Activated CD8-positive, alpha-beta memory T cell treated with anti-CD3 and anti-CD28 coated beads for 4 hours (primary cell): ENCODE measurements at regions not wholly inside any gene's neighbourhood (a gene's known extent, or its start where the extent isn't known, plus 50 kb on each side); places are given as distances from the start of the nearest gene placed in this dataset.

ENCODE experiments used
- DNase-seq, 2 donors: peaks; one replicate each; pipeline ENCODE4 v3.0.0-alpha.2; 2020; ENCODE audit warnings: low read depth in 2 of 2

- no peak for DNase-seq
These were observed 115.7 kb upstream of the RALGAPA2 start for GRCh38 chr20:20827992-20828597.

DNA sequence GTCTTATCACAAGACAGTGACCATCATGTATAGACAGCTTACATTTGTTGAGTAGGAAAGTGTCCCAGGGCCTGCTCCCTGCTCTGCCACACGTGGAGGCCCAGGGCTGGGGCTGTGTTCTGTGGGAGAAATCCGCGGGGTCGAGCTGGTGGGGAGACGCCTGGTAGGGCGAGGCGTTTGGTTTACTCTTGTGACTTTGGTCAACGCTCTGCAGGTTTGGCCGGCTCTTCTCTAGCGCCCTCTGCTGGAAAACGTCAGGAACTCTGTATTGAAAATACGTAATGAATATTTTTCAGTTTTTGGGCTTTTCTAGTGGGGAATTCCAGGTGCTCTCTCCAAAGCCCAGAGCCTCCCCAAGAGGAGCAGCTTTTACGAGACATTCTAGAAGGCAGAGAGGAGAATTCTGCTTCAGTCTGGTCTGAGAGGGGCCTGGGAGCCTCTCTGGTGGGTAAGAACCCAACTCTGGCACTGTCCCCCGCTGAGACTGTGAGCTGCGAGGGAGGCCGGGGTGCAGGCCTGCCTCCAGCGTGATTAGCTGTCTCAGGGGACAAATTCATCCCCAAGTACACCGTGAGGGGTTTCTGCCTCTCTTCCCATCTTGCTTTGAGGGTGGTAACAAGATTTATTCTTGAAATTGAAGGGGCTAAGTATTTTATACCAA lies 112.6 kb upstream of the RALGAPA2 start:
- DNase-seq, result peak in 1 of 2 donors; percentile 7

GRCh38 chr20:20823476-20823881 lies 111.0 kb upstream of the RALGAPA2 start:
- DNase-seq, result no peak

DNA sequence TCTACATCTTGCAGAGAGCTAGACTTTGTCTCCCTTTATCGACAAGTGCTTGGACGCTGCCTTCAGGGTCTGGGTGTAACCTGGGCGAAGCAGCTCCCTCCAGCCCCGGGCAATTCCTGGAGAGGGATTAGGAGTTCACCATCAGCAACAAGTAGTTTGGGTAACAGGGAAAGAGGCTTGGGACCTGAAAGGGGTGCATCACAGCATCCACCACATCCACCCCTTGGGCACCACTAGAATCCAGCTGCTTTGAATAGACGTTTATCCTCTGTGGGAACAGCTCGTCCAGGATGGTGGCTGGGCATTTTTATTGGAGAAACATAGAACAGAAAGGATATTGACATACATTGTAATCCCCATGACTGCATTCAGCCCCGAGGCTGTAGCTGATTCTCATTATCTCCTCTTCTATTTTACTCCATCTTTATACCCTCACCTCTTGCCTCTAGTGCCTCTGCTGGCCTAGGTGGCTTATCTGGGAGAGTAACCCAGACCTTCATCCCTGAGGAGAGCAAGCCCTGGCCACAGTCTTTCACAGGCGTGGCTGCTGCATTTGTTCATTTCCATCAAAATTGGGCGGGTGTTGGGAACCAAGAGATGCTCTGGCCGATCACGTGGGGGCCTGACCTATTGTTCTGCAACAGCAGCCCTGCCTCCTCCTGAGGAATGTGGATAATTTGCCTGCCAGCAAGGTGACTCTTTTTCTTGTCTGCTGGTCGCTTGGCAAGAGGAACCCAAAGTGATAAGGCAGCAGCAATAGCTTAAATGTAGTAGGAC lies 109.2 kb upstream of the RALGAPA2 start:
- no peak for DNase-seq

DNA sequence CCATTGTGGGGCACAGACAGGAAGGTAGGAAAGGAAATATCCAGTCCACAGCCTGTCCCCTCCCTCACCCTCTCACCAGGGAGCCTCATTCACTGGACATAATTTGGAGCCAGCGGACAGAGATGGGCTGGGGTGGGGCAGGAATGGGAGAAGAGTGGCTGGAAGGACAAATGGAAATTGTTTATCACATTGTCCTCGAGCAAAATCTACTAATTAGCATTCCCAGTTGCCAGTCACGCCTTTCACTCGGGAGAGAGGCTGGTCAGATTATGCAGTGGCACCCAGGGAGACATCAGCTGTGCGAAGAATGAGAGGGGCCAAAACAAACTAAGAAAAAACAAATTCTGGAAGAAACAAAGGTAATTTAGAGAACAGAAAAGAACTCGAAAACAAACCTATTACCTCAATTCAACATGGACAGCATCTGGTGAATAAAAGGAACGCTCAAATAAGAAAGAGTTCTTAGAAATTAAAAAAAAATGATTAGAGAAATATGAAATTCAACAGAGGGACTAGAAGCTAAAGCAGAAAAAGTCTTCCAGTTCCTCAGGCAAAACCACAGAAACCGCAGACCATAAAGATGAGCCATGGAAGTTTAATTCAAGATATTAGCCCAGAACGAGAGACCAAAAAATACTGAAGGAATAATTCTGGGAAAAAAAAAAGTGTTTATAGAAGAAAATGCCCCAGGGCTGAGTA lies 108.5 kb upstream of the RALGAPA2 start:
- DNase-seq, result no peak

GRCh38 chr20:20820104-20820503 lies 107.7 kb upstream of the RALGAPA2 start:
- DNase-seq, result no peak

- no peak for DNase-seq
These were observed 104.7 kb upstream of the RALGAPA2 start for GRCh38 chr20:20816969-20817755.

DNA sequence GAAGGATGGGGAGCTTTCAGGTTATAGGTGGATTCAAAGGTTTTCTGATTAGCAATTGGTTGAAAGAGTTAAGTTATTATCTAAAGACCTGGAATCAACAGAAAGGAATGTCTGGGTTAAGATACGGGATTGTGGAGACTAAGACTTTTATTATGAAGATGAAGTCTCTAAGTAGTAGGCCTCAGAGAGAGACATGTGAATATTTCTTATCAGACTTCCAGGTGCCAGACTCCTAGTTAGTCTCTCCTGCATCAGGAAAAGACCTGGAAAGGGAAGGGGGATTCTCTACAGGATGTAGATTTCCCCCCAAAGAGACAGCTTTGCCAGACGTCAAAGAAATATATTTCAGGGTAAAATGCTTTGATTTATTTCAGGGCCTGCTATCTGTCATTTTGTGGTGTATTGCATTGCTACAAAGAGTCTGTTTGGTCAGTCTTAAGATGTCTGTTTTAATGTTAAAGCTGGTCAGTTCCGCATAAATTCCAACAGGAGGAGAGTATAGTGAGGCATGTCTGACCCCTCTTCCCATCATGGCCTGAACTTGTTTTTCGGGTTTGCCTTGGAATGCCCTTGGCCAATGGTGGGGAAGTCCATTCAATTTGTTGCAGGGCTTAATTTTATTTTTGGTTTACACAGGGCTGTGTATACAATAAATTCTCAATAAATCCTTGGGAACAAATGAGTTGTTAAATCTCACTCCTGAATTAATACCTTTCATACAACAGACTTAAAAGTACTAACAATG lies 103.4 kb upstream of the RALGAPA2 start:
- DNase-seq, result no peak

DNA sequence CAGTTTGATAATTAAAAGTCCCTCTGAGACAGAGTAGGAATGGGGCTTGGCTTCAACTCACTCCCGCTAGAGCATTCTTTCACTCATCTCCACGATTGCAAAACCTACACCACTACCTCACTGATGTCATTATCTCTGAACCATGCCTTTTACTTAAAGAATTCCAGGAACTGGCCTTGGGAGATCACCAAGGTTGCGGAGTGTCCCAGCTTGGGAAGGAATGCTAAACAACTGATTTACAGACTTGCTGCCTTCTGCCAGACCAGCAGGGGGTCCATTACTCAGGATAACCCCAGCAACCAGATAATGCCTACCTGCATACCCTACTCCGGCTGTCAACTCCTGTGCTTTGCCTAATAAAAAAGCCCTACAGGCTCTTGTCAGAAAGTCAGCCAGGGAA lies 102.2 kb upstream of the RALGAPA2 start:
- DNase-seq, result no peak

GRCh38 chr20:20812136-20812535 lies 99.7 kb upstream of the RALGAPA2 start:
- DNase-seq, result no peak

DNA sequence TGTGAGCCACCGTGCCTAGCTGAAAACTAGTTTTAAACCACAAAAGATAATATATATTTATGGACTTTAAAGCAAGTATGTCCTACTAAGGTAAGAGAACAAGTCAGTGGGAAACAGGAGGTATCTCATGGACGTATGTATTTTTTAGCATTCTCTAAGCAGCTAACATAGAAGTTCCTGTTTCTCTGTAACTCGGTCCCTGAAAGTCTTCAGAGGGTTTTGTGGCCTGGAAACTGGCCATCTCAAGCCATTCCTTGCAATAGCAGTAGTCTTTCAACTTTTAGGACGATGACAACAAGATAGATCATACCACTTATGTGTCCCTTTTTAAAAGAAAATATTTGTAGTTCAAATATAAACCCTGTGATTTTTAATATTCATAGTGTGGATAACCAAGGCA lies 95.6 kb upstream of the RALGAPA2 start:
- no peak for DNase-seq

DNA sequence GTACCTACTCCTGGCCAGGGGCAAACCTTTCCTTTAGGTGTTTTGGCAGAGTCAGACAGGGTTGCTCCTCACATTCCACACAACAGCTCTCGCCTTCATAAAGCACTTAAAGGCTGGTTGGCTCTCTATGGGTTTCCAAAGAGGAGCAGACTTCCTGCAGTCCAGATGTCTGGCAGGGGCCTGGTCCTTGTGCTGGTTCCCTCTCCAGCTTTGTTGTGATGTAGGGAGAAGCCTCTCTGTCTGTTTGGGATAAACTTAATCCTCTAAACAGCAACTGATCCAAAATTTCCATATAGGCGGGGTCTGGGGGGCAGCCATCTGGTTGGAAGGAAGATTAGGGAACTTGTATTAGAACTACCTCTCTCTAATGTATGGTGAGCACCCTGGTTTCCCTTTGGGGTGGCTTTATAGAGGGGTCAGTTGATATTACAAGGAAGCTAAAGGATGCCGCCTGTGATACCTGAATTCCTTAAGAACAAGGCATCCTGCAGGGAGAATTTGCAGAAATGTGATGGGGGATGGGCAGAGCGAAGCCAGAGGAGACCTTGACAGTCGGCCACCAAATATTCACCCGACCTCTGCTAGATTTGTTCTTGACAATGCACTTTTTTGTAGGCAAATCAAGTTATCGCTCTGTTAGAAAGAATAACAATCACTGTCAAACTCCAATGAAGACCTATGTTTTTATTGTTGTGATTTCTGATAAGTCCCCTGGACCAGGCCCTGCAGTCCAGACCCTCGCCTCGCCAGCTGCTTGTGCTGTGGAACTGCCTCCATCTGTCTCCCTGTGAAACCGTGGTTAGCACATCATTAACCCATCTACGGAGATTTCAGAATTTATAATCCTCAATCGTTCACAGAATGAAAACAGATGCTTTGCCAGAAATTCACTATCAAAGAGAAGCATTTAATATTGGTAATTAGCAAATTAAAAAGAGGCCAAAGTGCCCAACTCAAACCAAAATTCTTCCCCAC lies 94.0 kb upstream of the RALGAPA2 start:
- no peak for DNase-seq

DNA sequence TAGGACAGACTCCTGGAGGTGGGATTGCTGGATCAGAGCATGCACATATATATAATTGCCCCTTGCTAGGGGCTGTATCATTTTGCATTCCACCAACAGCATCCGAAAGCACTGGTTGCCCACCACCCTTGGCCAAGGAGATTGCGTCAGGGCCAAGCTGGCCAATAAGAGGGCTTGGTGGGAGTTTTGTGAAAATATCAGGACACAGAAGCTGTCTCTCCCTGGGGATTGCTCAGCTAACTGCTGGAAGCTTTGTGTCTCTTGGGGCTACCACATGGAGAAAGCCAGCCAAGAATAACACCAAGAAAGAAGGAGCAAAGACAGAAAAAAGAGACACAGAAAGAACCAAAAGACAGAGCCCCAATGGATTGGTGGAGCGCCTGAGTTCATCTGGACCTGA lies 90.6 kb upstream of the RALGAPA2 start:
- DNase-seq, result no peak

DNA sequence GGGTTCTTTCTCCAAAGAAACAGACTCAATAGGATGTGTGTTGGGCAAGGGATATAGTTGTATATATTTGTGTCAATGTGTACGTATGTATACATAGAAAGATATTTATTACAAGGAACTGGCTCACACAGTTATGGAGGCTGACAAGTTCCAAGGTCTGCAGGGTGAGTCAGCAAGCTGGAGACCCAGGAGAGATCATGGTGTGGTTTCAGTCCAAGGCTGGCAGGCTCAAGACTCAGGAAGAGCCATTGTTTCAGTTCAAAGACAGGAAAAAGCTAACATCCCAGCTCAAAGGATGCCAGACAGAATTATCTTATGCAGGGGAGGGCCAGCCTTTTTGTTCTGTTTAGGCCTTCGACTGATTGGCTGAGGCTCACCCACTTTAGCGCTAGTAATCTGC lies 89.9 kb upstream of the RALGAPA2 start:
- DNase-seq, result no peak

DNA sequence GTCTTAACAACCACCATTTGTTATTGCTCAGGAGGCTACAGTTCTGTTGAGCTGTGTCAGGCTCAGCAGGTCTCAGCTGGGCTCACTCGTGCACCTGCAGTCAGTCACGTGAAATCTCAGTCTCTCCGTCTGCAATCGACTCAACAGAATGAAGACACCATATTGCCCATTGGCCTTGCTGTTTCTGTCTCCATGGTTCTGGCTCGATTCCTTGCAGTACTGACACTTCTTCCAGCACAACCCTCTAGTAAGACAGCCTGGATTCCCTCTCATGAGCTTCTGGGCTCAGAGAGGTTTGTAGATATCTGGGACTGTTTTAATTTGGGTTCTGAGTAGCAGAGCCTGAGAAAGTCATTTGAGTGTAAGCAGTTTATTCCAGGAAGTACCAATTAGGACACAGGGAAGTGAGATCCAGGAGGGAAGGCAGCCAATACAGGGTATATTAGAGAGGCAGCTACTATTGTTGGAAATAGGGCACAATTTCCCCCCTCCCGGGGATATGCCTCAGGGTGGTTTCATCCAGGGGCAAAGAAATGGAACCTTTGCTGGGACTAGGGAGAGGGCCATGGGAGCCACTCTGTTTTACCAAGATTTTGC lies 87.4 kb upstream of the RALGAPA2 start:
- DNase-seq, result no peak

DNA sequence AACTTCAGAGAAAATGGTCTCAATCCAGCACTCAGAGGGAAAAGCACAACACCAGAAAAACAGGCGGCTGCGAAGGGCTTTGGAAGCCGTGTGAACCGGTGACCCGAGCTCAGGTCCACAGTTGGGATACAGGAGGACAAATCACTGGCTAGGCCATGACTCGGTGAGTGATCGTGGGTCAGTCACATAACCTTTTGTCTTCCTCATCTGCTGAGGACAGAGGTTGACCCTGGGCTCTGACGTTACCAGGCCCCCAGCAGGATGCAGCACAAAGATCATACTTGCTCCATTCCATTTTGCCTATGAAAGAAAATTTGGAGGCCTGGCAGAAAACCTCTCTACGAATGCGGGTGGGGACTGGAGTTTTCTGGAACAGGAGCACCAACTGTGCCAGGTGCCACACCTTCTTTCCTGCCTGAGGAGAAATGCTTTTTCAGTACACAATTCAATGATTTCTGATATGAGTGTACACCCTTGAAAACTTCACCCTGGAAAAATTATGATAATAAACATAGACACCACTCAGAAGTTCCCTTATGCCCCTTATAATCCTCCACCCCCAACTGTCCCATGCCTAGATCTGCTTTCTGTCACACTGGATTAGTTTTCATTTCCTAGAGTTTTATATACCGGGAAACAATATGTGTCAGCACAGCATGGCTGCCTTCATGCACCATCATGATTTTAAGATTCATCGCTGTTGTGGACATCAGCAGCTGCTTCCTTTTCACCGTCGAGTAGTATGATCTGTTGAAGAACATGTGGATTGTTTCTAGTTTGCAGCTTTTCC lies 85.3 kb upstream of the RALGAPA2 start:
- no peak for DNase-seq

DNA sequence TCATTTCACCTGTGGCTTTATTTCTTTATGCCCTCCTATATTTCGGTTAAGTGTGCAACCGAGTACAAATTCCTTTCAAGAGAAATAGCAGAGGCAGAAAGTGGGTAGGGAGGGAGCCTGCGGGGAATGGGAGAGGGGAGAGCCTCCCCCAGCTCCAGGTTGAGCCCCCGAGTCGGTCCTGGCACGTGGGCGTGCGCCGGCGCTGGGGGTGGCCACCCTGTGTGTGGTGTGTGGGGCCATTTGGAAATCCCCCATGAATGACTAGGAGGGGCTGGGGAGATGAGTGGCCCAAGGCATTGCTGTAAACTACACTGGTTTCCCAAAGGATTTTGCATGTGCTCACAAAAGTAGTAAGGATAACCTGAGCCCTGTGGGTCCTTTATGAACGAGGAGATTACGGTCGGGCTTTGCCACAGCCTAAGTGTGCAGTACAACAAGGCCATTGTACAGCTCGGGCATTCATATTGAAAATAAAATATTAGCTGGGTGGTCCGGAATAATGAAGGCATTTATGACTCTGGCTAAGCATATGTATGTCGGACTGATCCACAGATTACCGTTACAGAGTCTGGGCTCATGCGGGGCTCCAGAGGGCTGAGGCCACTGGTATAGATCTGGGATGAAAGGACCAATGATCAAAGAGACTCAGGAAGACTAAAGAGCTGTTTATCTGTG lies 84.5 kb upstream of the RALGAPA2 start:
- DNase-seq, result no peak

- DNase-seq, result no peak
These were observed 83.3 kb upstream of the RALGAPA2 start for GRCh38 chr20:20795721-20796120.
